Muscle layer of colon (tissue), 2 donors: ENCODE measurements at regions not wholly inside any gene's neighbourhood (a gene's known extent, or its start where the extent isn't known, plus 50 kb on each side); places are given as distances from the start of the nearest gene placed in this dataset.

Source experiments
- H3K27ac ChIP-seq: one replicate; pipeline ENCODE4 v1.7.0; 2013; ENCODE audit warnings: low read depth, mild to moderate bottlenecking, low read length, moderate library complexity
- H3K27me3 ChIP-seq, 2 donors: one replicate each; pipeline ENCODE4 v1.7.0; 2013; ENCODE audit warnings: low read length in 2 of 2, mild to moderate bottlenecking in 2 of 2; ENCODE audit not compliant: insufficient read depth in 2 of 2, control insufficient read depth in 1 of 2
- H3K36me3 ChIP-seq: one replicate; pipeline ENCODE4 v1.7.0; 2013; ENCODE audit warnings: mild to moderate bottlenecking, low read length; ENCODE audit not compliant: insufficient read depth
- H3K4me1 ChIP-seq: one replicate; pipeline ENCODE4 v1.7.0; 2013; ENCODE audit warnings: mild to moderate bottlenecking, low read length; ENCODE audit not compliant: insufficient read depth
- H3K4me3 ChIP-seq, 2 donors: one replicate each; pipeline ENCODE4 v1.7.0; 2013; ENCODE audit warnings: low read length in 2 of 2, low read depth in 1 of 2, mild to moderate bottlenecking in 1 of 2, moderate library complexity in 1 of 2
- H3K9ac ChIP-seq: one replicate; pipeline ENCODE4 v1.7.0; 2013; ENCODE audit warnings: low read length
- H3K9me3 ChIP-seq: one replicate; pipeline ENCODE4 v1.7.0; 2013; ENCODE audit warnings: mild to moderate bottlenecking, low read length
- donor health status: abdominal sarcoma.
- donor health status: Adenocarcinoma of cecum.

DNA sequence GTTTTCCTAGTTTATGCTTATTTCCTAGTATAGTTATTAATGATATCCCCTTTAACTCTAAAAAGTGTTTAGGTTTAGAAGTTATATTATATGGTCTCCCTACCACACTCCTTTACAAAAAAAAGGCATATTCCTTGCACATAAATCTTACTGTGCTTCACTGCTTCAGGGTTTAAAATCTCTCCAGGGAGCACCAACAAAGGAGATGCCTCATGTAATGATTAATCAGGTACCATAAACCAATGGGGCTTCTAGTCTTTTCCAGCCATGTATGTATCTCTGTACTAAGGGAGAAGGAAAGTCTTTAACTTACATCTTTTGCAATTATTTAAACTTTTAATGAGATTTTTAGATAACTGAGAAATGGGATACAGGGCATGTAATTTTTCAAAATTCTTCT lies 91.5 kb upstream of the RBMS3 start:
- Histone ChIP-seq H3K9me3 (peaks cover 3% of the 10 kb centered on the region), H3K9ac (no peak overlapping the region), H3K4me1 (no peaks in the 10 kb centered on the region), H3K4me3 (no peak overlapping the region), H3K27me3 (no peaks in the 10 kb centered on the region), H3K27ac (no peak overlapping the region), H3K36me3 (no peaks in the 10 kb centered on the region)

- Histone ChIP-seq H3K4me3 (no peak overlapping the region), H3K9me3 (peaks cover 3% of the 10 kb centered on the region), H3K4me1 (no peaks in the 10 kb centered on the region), H3K27ac (no peak overlapping the region), H3K9ac (no peak overlapping the region), H3K36me3 (no peaks in the 10 kb centered on the region), H3K27me3 (no peaks in the 10 kb centered on the region)
These were observed 86.7 kb upstream of the RBMS3 start for GRCh38 chr3:29194139-29194538.

DNA sequence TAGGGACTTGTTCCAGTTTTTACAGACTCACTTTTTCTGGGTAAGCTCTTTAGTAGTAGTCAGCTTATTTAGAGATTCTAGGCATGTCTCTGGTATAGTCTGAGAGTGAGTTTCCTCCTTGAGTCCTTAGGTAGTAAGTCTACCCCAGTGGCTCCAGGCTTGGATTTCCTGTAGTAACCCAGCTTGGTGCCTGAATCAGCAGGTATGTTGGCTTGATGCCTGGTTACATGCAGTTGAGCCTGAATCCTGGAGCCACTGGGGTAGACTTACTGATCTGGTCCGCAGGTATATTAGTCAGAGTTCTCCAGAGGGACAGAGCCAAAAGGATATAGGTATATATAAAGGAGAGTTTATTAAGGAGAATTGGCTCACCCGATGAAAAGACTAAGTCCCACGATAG lies 85.8 kb upstream of the RBMS3 start:
- no peak overlapping the region for H3K4me3 ChIP-seq
- H3K27ac ChIP-seq, result no peak overlapping the region
- H3K9me3 ChIP-seq, result peaks cover 3% of the 10 kb centered on the region
- H3K27me3 ChIP-seq, result no peaks in the 10 kb centered on the region
- H3K4me1 ChIP-seq, result no peaks in the 10 kb centered on the region
- H3K36me3 ChIP-seq, result no peaks in the 10 kb centered on the region
- no peak overlapping the region for H3K9ac ChIP-seq

DNA sequence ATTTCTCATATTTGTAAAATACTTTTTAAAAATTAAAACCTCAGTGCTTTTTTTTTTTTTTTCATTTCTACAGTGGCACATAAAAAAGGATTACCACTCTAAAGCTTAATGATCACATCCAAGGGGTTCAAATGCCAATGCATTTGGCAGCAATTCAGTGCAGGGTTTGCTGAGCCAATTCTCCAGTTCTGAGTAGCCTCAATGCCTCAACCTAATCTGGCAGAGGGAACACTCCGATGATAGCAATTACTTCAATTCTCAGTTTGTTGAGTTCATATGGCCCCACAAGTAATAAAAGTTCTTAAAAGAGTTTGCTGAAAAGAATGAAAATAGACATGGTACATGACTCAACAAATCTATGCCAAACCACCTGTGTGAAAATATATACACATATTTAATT lies 79.3 kb upstream of the RBMS3 start:
- H3K9me3 ChIP-seq, result no peaks in the 10 kb centered on the region
- no peaks in the 10 kb centered on the region for H3K36me3 ChIP-seq
- no peak overlapping the region for H3K27ac ChIP-seq
- H3K4me1 ChIP-seq, result no peaks in the 10 kb centered on the region
- H3K4me3 ChIP-seq, result no peak overlapping the region
- no peaks in the 10 kb centered on the region for H3K27me3 ChIP-seq
- no peak overlapping the region for H3K9ac ChIP-seq

DNA sequence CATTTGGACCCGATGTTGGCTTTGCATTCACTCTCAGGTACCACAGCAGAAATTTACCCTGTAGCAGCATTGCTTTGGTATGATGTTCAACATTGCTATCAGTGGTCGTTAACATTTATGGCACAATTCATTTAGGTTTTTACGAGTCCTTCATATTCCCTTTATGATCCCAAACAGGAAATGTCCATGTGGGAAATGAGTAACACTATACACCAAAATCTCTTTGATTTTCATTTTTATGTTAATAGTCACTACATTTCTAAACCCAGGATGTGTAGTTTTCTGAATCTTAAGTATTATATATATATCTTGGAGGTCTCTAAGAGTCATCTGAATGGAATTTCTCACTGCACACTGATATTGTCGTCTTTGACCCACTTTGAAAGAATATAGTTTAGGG lies 78.5 kb upstream of the RBMS3 start:
- Histone ChIP-seq H3K9ac (no peak overlapping the region), H3K27me3 (no peaks in the 10 kb centered on the region), H3K36me3 (no peaks in the 10 kb centered on the region), H3K27ac (no peak overlapping the region), H3K4me1 (no peaks in the 10 kb centered on the region), H3K9me3 (no peaks in the 10 kb centered on the region), H3K4me3 (no peak overlapping the region)

DNA sequence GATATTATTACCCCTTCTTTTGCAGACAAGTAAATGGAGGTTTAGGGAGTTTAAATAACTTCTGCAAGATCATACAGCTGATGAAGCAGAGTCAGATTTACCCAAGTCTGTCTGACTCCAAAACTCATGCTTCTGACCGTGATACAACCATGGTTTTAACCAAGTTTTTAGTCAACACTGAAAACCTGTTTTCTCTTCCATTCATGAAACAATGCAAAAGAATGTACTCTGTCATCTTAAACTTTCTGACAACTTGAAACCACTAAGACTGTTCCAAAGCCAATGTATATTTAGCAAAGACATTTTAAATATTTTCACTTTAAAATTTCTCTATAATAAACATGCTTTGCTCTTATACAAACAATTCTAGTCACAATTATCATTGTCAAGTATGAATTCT lies 77.0 kb upstream of the RBMS3 start:
- Histone ChIP-seq H3K9me3 (no peaks in the 10 kb centered on the region), H3K4me1 (no peaks in the 10 kb centered on the region), H3K27ac (no peak overlapping the region), H3K36me3 (no peaks in the 10 kb centered on the region), H3K27me3 (no peaks in the 10 kb centered on the region), H3K4me3 (no peak overlapping the region), H3K9ac (no peak overlapping the region)

DNA sequence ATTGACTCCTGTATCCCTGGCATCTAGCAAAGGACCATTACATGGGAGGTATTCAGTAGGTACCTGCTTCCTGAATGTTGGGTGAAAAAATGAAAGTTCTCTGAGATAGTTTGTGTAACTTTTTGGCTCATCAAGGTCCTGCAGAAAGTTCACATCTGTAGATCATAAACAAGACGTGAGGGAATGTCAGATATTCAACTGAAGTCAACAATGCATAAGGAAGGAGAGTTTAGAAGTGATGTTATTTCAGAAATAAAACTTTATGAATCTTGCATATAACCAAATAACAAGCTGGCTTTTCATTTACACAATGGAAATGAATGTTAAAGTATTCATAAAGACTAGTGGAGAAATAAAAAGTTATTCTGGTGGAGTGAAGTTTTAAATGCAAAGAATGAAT lies 73.4 kb upstream of the RBMS3 start:
- no peak overlapping the region for H3K4me3 ChIP-seq
- H3K27ac ChIP-seq, result no peak overlapping the region
- no peak overlapping the region for H3K9ac ChIP-seq
- no peaks in the 10 kb centered on the region for H3K4me1 ChIP-seq
- H3K9me3 ChIP-seq, result no peaks in the 10 kb centered on the region
- no peaks in the 10 kb centered on the region for H3K36me3 ChIP-seq
- no peaks in the 10 kb centered on the region for H3K27me3 ChIP-seq

GRCh38 chr3:29212789-29213433 lies 68.0 kb upstream of the RBMS3 start:
- no peak overlapping the region for H3K9ac ChIP-seq
- no peaks in the 10 kb centered on the region for H3K27me3 ChIP-seq
- no peak overlapping the region for H3K27ac ChIP-seq
- H3K9me3 ChIP-seq, result no peaks in the 10 kb centered on the region
- no peaks in the 10 kb centered on the region for H3K4me1 ChIP-seq
- no peak overlapping the region for H3K4me3 ChIP-seq
- H3K36me3 ChIP-seq, result no peaks in the 10 kb centered on the region

DNA sequence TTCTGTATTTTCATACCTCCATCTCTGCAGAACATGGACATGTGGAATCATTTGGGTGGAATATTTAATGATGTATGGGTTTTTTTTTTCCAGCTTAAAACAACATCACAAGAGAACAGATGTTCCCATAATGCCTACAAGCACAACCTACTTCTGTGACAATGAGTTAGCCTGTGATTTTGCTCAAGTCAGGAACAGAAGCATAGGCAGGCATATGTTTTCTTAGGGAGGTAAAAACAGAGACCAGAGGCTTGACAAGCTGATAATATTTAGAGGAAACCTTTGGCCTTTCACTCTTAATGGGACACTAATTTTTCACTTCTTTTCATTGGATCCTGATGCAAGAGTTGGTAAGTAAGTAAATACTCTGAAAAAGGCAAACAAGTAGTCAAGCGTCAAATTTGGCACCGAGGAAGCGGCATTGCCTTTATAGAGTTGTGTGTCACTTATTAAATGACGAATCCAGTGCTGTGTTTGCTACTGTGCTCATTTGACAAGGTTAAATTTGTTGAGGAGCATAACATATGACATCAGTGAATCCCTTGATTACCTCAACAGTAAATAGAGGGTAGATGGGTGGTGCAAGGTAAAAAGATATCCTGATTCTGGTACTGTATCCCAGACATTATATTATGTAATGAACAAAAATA lies 66.7 kb upstream of the RBMS3 start:
- no peaks in the 10 kb centered on the region for H3K36me3 ChIP-seq
- H3K27me3 ChIP-seq, result no peaks in the 10 kb centered on the region
- no peak overlapping the region for H3K4me3 ChIP-seq
- H3K9me3 ChIP-seq, result no peaks in the 10 kb centered on the region
- no peak overlapping the region for H3K27ac ChIP-seq
- no peaks in the 10 kb centered on the region for H3K4me1 ChIP-seq
- H3K9ac ChIP-seq, result no peak overlapping the region

DNA sequence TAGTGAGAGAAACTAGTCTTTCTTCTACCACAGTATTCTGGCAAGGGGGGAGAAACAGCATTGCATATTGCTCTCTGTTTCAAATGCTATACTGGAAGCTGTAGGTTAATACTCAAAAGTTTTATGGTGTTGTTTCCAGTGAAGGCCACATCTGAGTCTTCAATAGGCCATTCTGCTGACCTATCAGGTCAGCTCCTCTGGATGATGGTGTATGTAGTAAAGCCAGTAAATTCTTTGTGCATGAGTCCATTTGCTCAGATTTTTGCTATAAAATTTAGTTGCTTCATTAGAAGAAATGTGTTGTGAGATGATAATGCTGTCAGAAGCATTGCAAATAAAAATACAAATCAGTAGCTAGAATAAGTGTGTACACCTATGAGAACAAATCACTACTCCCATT lies 64.9 kb upstream of the RBMS3 start:
- H3K9ac ChIP-seq, result no peak overlapping the region
- no peak overlapping the region for H3K27ac ChIP-seq
- no peaks in the 10 kb centered on the region for H3K4me1 ChIP-seq
- no peaks in the 10 kb centered on the region for H3K27me3 ChIP-seq
- H3K36me3 ChIP-seq, result no peaks in the 10 kb centered on the region
- no peak overlapping the region for H3K4me3 ChIP-seq
- no peaks in the 10 kb centered on the region for H3K9me3 ChIP-seq

DNA sequence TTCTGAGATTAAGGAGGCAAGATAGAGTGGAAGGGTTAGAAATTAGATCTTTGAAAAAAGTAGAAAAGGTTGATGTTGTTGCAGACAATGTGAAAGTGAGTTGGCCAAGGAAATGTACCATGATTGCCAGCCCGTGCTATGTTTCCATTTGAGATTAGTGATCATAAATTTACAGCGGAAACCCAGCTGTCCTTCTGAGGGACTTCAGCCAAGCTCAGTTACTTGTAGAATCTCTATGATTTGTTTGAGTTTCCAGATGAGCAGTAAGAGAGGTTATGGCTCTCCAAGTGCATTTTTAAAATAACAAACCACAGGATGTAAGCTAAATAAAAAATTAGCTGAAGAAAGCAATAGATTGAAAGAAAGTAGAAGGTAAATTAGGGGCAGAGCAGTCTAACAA lies 54.2 kb upstream of the RBMS3 start:
- H3K9ac ChIP-seq, result no peak overlapping the region
- no peaks in the 10 kb centered on the region for H3K9me3 ChIP-seq
- H3K4me3 ChIP-seq, result peak overlapping the region in 1 of 2 donors; percentile 2
- H3K27ac ChIP-seq, result no peak overlapping the region
- H3K27me3 ChIP-seq, result no peaks in the 10 kb centered on the region
- peaks cover 13% of the 10 kb centered on the region for H3K4me1 ChIP-seq
- no peaks in the 10 kb centered on the region for H3K36me3 ChIP-seq

GRCh38 chr3:29227307-29227706 lies 53.6 kb upstream of the RBMS3 start:
- no peak overlapping the region for H3K27ac ChIP-seq
- no peaks in the 10 kb centered on the region for H3K36me3 ChIP-seq

More at GRCh38 chr3:29227307-29227706, 53.6 kb upstream of the RBMS3 start:
- Histone ChIP-seq H3K9me3 (no peaks in the 10 kb centered on the region), H3K27me3 (no peaks in the 10 kb centered on the region), H3K4me1 (peaks cover 13% of the 10 kb centered on the region), H3K4me3 (no peak overlapping the region), H3K9ac (no peak overlapping the region)
